HUES6 (cell line): ENCODE measurements at regions not wholly inside any gene's neighbourhood (a gene's known extent, or its start where the extent isn't known, plus 50 kb on each side); places are given as distances from the start of the nearest gene placed in this dataset.

Experiments
- H3K27ac ChIP-seq: 2 replicates; pipeline ENCODE4 v1.7.0; 2013; ENCODE audit warnings: low read depth, mild to moderate bottlenecking, low read length, inconsistent platforms
- H3K27me3 ChIP-seq: 2 replicates; pipeline ENCODE4 v1.6.1; 2013; ENCODE audit warnings: low read length; ENCODE audit not compliant: control insufficient read depth, insufficient read depth
- H3K36me3 ChIP-seq: 2 replicates; pipeline ENCODE4 v1.6.1; 2013; ENCODE audit warnings: low read length; ENCODE audit not compliant: control insufficient read depth, insufficient read depth
- H3K4me1 ChIP-seq: 2 replicates; pipeline ENCODE4 v1.6.1; 2013; ENCODE audit warnings: low read length; ENCODE audit not compliant: control insufficient read depth, insufficient read depth
- H3K4me3 ChIP-seq: 2 replicates; pipeline ENCODE4 v1.5.1; 2013; ENCODE audit warnings: low read depth, low read length
- H3K9ac ChIP-seq: one replicate; pipeline ENCODE4 v1.6.1; 2013; ENCODE audit warnings: mild to moderate bottlenecking, low read length
- H3K9me3 ChIP-seq: 2 replicates; pipeline ENCODE4 v1.6.1; 2013; ENCODE audit warnings: low read depth, low read length; ENCODE audit not compliant: control insufficient read depth, insufficient read depth

- no peak overlapping the region for H3K27ac ChIP-seq
- no peaks in the 10 kb centered on the region for H3K27me3 ChIP-seq
- no peaks in the 10 kb centered on the region for H3K36me3 ChIP-seq
- H3K4me1 ChIP-seq, result no peaks in the 10 kb centered on the region
- H3K9ac ChIP-seq, result no peak overlapping the region
- no peak overlapping the region for H3K4me3 ChIP-seq
- H3K9me3 ChIP-seq, result no peaks in the 10 kb centered on the region
Measured at GRCh38 chr21:20308586-20309315, 689.5 kb upstream of the NCAM2 start.

GRCh38 chr21:20311234-20311787 lies 686.9 kb upstream of the NCAM2 start:
- Histone ChIP-seq H3K4me3 (no peak overlapping the region), H3K9ac (no peak overlapping the region), H3K9me3 (peaks cover 9% of the 10 kb centered on the region), H3K36me3 (no peaks in the 10 kb centered on the region), H3K27me3 (no peaks in the 10 kb centered on the region), H3K4me1 (no peaks in the 10 kb centered on the region), H3K27ac (no peak overlapping the region)

DNA sequence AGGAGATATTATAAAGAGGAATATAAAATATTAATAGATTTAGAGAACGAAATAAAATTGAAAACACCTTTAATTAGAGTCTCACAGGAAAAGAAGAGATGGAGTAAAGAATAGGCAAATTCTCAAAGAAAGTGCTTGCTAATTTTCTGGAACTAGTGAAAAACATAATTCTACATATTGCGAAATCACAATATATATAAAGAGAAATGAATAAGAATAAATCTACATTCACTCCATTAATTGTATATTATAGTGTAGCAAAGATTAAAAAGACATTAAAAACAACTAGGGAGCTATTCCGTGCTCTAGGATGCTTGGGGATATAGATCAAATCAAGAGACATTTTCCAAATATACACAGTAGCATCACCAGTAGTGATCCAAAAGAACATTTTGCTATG lies 685.2 kb upstream of the NCAM2 start:
- no peaks in the 10 kb centered on the region for H3K27me3 ChIP-seq
- no peak overlapping the region for H3K9ac ChIP-seq
- H3K36me3 ChIP-seq, result no peaks in the 10 kb centered on the region
- H3K4me1 ChIP-seq, result no peaks in the 10 kb centered on the region
- H3K9me3 ChIP-seq, result peaks cover 17% of the 10 kb centered on the region
- no peak overlapping the region for H3K27ac ChIP-seq
- H3K4me3 ChIP-seq, result no peak overlapping the region

DNA sequence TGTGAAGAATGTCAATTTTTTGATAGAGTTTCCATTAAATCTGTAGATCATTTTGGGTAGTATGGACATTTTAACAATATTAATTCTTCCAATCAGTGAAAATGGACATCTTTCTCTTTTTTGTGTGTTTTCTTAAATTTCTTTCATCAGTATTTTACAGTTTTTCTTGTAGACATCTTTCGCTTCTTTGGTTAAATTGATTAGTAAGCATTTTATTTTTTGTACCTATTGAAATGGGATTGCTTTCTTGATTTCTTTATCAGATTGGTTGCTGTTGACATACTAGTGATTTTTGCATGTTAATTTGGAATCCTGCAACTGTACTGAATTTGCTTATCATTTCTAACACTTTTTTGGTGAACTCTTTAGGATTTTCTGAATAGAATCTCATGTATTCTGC lies 683.2 kb upstream of the NCAM2 start:
- no peaks in the 10 kb centered on the region for H3K4me1 ChIP-seq
- no peak overlapping the region for H3K9ac ChIP-seq
- H3K9me3 ChIP-seq, result peaks cover 17% of the 10 kb centered on the region

DNA sequence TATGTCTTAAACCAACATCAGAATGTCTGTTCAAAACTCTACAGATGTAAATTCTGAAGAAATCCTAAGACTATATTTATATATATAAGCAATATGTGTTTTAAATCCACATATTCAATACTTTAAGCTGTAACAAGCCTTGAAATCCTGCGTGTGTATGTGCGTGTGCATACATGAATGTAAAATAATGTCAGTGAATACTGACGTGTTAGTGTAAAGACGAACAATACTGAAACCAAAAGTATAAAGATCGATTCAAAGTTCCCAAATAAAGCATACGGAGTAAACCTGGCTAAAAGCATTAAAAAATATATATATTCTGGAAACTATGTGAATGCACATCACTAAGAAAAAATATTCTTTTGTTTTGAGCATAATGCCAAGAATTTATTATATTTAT lies 668.6 kb upstream of the NCAM2 start:
- H3K4me3 ChIP-seq, result no peak overlapping the region
- H3K36me3 ChIP-seq, result no peaks in the 10 kb centered on the region
- H3K27me3 ChIP-seq, result no peaks in the 10 kb centered on the region
- no peak overlapping the region for H3K9ac ChIP-seq
- H3K9me3 ChIP-seq, result 0 out of 2 replicates have a peak, but pooled peaks cover 2% of the 10 kb centered on the region
- H3K27ac ChIP-seq, result no peak overlapping the region
- no peaks in the 10 kb centered on the region for H3K4me1 ChIP-seq

More for the DNA sequence above, 683.2 kb upstream of the NCAM2 start:
- Histone ChIP-seq H3K36me3 (no peaks in the 10 kb centered on the region), H3K4me3 (no peak overlapping the region), H3K27me3 (no peaks in the 10 kb centered on the region), H3K27ac (no peak overlapping the region)

GRCh38 chr21:20330652-20331051 lies 667.6 kb upstream of the NCAM2 start:
- H3K4me1 ChIP-seq, result no peaks in the 10 kb centered on the region
- no peak overlapping the region for H3K9ac ChIP-seq
- H3K27me3 ChIP-seq, result no peaks in the 10 kb centered on the region
- no peaks in the 10 kb centered on the region for H3K36me3 ChIP-seq
- no peak overlapping the region for H3K4me3 ChIP-seq
- H3K9me3 ChIP-seq, result 0 out of 2 replicates have a peak, but pooled peaks cover 2% of the 10 kb centered on the region
- H3K27ac ChIP-seq, result no peak overlapping the region

GRCh38 chr21:20334585-20334984 lies 663.6 kb upstream of the NCAM2 start:
- no peaks in the 10 kb centered on the region for H3K4me1 ChIP-seq
- no peak overlapping the region for H3K9ac ChIP-seq
- H3K4me3 ChIP-seq, result no peak overlapping the region
- 0 out of 2 replicates have a peak, but pooled peaks cover 2% of the 10 kb centered on the region for H3K9me3 ChIP-seq
- no peak overlapping the region for H3K27ac ChIP-seq
- no peaks in the 10 kb centered on the region for H3K36me3 ChIP-seq
- H3K27me3 ChIP-seq, result no peaks in the 10 kb centered on the region

DNA sequence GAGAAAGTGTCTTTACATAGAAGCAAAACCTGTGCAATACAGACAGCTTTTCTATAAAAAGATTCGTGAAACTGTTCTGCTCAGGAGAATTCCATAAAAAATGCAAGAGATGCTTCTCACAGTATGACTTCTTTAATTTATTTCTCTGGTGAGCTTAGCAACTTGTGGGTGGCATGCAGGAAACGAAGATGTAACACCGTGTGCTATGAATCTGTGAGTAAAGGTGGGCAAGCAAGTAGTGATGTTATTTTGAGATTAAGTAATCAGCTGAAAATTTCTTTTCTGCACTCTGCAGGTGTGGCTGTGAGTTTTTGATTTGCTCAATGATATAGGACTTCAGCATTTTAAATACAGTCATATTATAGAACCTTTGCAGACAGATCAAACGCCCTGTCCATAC lies 656.8 kb upstream of the NCAM2 start:
- Histone ChIP-seq H3K4me3 (no peak overlapping the region), H3K36me3 (no peaks in the 10 kb centered on the region), H3K9me3 (no peaks in the 10 kb centered on the region), H3K9ac (no peak overlapping the region), H3K4me1 (no peaks in the 10 kb centered on the region; the same call in 1 of the 2 replicates), H3K27me3 (no peaks in the 10 kb centered on the region), H3K27ac (no peak overlapping the region)

DNA sequence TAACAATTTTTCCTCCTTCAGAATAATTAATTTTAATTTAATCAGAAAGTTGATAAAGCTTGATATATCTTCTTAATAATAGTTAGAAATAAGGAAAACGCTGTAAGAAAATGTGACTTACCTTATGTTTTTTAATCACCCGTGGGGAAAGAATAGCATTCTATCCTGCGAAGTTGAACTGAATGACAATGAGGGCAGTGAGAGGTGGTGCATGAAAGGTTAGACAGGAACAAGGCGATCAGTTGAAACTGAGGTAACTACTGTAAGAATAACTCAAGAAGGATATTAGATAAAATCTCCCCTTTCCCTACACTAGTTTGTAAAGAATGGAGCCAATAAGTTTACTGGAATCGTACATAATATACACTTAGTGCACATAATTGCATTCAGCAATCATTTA lies 655.0 kb upstream of the NCAM2 start:
- Histone ChIP-seq H3K27ac (no peak overlapping the region), H3K4me3 (no peak overlapping the region), H3K9me3 (no peaks in the 10 kb centered on the region), H3K36me3 (no peaks in the 10 kb centered on the region), H3K27me3 (no peaks in the 10 kb centered on the region), H3K9ac (no peak overlapping the region), H3K4me1 (no peaks in the 10 kb centered on the region; the same call in 1 of the 2 replicates)

DNA sequence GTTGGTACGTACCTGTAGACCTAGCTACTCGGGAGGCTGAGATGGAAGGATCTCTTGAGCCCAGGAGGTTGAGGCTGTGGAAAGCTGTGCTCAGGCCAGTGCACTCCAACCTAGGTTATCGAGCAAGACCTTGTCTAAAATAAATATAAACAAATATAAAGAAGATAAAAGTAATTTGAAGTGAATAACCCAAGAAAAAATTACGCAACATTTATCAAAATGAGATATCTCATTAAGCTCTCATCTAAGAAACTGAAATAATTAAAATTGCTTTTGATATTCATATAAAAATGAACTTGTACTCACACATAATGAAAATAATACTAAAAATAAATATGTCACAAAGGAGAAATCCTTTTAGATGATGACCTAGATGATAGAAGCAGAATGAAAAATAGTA lies 647.1 kb upstream of the NCAM2 start:
- Histone ChIP-seq H3K36me3 (no peaks in the 10 kb centered on the region), H3K4me3 (no peak overlapping the region), H3K9me3 (no peaks in the 10 kb centered on the region), H3K4me1 (no peaks in the 10 kb centered on the region), H3K27me3 (no peaks in the 10 kb centered on the region), H3K27ac (no peak overlapping the region), H3K9ac (no peak overlapping the region)

- Histone ChIP-seq H3K27ac (no peak overlapping the region), H3K9ac (no peak overlapping the region), H3K4me1 (no peaks in the 10 kb centered on the region), H3K4me3 (no peak overlapping the region), H3K9me3 (no peaks in the 10 kb centered on the region), H3K27me3 (no peaks in the 10 kb centered on the region), H3K36me3 (no peaks in the 10 kb centered on the region)
Measured at GRCh38 chr21:20353351-20353750, 644.9 kb upstream of the NCAM2 start.
